Kidney epithelial cell (primary cell): ENCODE measurements at regions not wholly inside any gene's neighbourhood (a gene's known extent, or its start where the extent isn't known, plus 50 kb on each side); places are given as distances from the start of the nearest gene placed in this dataset.

Experiments
- DNase-seq: peaks from one replicate; pipeline ENCODE4 v3.0.0-alpha.2; 2010; ENCODE audit warnings: low read depth
- H3K27me3 ChIP-seq: 2 replicates; pipeline ENCODE4 v1.6.0; 2011; ENCODE audit warnings: low read length; ENCODE audit not compliant: control insufficient read depth, insufficient read depth
- H3K36me3 ChIP-seq: 2 replicates; pipeline ENCODE4 v1.5.1; 2011; ENCODE audit warnings: low read length; ENCODE audit not compliant: control insufficient read depth, insufficient read depth
- H3K4me3 ChIP-seq: 2 replicates; pipeline ENCODE4 v1.5.1; 2011; ENCODE audit warnings: low read depth, mild to moderate bottlenecking, control low read depth, low read length
- TF ChIP-seq, protein P1 (sequence below): IDR thresholded peaks from 2 replicates; pipeline ENCODE4 v1.5.1; 2011; ENCODE audit warnings: mild to moderate bottlenecking, moderate library complexity, low read length, control low read depth, inconsistent platforms; ENCODE audit not compliant: insufficient read depth, poor library complexity, severe bottlenecking

DNA sequence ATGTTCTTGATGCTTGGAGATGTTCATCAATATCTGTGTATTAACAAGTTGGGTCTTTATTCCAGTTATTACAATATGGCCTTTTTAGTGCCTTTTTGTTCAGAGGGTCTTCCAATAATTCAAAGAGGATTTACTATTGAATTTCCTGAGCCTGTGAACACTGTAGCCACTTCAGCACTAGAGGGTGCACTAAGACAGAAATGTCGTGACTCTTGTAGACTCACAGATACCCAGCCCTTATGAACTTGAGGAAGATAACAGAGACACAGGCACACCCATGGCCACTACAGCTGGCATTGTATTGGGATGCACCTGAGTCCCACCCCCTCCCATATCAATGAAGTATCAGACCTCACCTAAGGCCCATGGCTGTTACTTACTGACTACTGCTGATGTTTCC lies 54.4 kb upstream of the ACTRT1 start:
- TF ChIP-seq, protein P1, sequence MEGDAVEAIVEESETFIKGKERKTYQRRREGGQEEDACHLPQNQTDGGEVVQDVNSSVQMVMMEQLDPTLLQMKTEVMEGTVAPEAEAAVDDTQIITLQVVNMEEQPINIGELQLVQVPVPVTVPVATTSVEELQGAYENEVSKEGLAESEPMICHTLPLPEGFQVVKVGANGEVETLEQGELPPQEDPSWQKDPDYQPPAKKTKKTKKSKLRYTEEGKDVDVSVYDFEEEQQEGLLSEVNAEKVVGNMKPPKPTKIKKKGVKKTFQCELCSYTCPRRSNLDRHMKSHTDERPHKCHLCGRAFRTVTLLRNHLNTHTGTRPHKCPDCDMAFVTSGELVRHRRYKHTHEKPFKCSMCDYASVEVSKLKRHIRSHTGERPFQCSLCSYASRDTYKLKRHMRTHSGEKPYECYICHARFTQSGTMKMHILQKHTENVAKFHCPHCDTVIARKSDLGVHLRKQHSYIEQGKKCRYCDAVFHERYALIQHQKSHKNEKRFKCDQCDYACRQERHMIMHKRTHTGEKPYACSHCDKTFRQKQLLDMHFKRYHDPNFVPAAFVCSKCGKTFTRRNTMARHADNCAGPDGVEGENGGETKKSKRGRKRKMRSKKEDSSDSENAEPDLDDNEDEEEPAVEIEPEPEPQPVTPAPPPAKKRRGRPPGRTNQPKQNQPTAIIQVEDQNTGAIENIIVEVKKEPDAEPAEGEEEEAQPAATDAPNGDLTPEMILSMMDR = peak; percentile 49
- no peak for DNase-seq
- Histone ChIP-seq H3K36me3 (no peaks in the 10 kb centered on the region), H3K27me3 (no peaks in the 10 kb centered on the region), H3K4me3 (no peak overlapping the region)

DNA sequence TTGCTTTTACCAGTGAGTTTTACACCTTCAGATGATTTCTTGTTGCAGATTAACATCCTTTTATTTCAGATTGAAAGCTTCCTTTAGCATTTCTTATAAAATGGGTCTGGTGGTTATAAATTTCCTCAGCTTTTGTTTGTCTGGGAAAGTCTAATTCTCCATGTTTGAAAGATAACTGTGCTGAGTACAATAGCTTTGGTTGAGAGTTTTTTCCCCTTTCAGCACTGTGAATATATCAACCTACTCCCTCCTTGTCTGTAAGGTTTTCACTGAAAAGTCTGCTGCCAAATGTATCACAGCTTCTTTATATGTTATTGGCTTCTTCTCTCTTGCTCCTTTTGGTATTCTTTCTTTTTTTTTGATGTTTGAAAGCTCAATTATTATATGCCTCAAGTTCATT lies 53.5 kb upstream of the ACTRT1 start:
- Histone ChIP-seq H3K36me3 (no peaks in the 10 kb centered on the region), H3K27me3 (no peaks in the 10 kb centered on the region), H3K4me3 (no peak overlapping the region)
- TF ChIP-seq, protein P1 = no peak
- no peak for DNase-seq
